HUDEP-2 (cell line): ENCODE measurements at regions not wholly inside any gene's neighbourhood (a gene's known extent, or its start where the extent isn't known, plus 50 kb on each side); places are given as distances from the start of the nearest gene placed in this dataset.
A peak's percentile ranks its signal among the peaks of the same experiment; 100 is the strongest.
"Not testable (repeated sequence)": the region's sequence is repeated elsewhere in the genome, so short reads cannot be mapped to it uniquely, and the experiment has no call there.

Experiments used
- DNase-seq, 76 experiments: peaks; one replicate each; lab custom pipeline; 2025; ENCODE audit not compliant: unreplicated experiment in 76 of 76; lab: John Stamatoyannopoulos, UW

DNA sequence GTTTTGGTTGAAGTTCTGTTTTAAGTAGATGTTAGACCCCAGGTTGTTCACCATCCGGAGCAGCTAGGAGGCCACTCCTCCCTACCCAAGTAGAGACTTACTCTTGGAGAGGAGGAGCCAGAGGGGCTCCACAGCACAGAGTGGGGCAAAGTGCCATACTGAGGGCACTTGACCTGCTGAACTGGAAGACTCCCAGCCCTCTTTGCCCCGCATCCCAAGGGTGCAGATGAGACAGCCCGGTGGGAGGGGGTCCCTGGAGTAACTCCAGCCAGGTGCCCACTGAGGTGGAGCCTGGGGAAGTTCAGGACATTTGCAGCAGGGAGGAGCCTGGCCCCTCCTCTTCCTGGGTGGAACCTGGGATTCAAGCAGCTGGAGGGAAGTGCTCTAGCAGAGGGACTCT is 102.1 kb upstream of the GPR6 start:
- DNase-seq, result peak in 1 of 76 experiments; percentile 15

- DNase-seq, result no peak
These were observed 100.8 kb upstream of the GPR6 start for GRCh38 chr6:109877028-109878004.

DNA sequence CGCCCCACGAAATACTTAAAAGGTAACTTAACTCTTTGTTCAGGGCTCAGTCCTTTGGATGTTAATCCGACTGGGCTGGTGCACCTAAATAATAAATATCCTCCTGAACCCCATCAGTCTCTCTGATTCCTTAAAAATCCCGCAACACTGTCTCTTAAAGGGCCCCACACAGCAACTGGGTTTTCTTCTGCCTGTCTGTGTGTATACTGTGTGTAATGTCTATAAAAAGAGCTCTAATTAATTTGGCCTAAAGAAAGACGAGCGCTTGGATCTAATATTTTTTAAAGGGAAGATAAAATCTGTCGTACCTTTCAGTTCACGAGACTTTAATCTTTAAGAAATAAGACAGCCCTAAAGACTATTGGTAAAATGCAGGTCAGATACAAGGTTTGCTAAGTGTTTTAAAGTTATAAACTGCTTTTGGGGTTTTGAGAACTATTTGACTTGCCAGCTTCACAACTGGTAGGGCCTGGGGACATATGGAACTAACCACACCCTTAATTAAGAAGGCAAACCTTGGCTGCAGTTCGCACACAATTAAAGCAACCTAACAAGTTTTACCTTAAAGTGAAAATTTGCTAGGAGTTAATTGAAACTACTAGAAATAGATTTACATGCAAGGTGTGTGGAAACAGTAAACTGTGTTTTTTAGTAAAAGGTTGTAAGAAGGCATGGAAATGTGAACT is 100.0 kb upstream of the GPR6 start:
- DNase-seq, result not testable (repeated sequence)

GRCh38 chr6:109879081-109879480 is 99.0 kb upstream of the GPR6 start:
- not testable (repeated sequence) for DNase-seq

GRCh38 chr6:109879521-109879920 is 98.6 kb upstream of the GPR6 start:
- no peak for DNase-seq

GRCh38 chr6:109881069-109881468 is 97.0 kb upstream of the GPR6 start:
- not testable (repeated sequence) for DNase-seq

GRCh38 chr6:109881953-109882490 is 96.1 kb upstream of the GPR6 start:
- not testable (repeated sequence) for DNase-seq

DNA sequence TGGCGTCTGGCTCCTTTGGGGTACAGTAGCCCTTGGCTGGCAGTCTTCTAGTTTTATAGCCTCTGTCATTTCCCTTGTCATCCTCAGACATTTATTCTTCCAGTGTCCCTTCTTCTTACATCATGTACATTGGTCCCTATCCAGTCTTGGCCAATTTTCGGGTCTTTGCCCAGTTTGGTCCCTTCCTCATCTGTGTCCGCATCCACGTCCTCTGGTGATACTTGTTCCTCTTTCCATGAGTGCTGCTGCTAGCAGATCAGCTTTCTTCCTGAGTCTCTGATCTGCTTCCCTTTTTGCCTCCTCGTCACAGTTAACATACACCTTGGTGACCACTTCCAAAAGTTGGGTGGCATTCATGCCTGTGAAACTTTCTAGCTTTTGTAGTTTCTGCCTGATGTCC is 86.2 kb upstream of the GPR6 start:
- no peak for DNase-seq

DNA sequence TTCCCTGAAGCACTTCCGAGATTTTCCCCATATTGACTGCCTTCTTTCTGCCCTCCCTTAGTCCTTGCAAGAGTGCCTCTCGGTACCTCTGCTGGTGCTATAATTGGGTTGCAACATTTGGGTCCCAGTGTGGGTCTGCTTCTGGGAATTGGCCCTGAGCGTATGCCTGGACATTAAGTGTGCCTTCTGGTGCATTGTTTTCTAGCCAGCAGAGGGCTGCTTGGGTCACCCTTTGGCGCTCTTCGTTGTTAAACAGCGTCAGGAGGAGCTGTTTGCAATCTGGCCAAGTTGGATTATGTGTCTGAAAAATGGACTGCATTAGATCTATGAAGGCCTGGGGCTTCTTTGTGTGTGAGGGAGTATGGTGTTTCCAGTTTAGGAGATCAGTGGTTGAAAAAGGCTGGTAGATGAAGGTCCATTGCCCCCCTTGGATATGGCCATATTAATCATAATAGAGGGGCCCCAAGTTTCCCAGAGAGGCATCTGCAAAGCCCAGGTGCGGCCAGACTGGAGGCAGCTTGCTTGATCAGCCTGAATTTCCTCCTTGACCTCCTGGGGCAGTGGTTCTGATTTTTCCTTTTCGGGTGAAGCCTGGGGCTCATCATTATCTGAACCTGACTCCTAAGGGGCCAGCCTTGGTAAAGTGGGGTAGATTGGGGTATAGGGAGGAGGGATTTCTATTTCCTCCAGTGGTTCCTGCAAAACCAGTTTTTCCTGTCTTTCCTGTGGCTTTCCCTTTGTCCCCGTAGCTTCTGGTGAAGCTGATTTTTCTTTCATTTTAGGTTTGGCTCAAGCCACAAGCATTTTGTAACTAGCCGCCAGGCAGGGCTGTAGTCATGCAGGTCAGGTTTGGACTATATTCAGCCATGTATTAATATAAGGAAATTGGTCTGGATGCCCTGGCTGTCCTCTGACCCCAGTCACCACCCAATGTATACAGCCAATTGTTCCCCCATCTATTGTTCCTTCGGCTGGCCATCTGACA is 85.4 kb upstream of the GPR6 start:
- peak in 2 of 76 experiments; percentile 14 to 34 for DNase-seq

DNA sequence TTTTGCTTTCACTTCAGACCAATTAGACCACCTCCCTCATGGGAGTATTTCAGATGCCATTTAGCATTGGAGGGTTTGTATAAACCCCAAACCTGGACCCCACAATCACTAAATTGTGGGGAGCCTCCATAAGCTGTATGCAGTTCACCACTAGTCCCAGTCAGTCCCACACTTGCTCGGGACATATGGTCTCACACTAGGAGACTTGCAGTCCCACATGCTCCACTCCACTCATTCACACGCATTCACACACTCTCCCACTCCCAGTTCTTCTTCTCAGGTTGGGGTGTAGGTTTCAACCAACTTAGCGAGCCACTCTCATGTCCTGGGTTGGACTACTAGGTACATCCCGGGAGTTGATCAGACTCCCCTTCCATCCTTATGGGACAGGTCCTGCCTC is 84.5 kb upstream of the GPR6 start:
- no peak for DNase-seq

GRCh38 chr6:109894181-109894580 is 83.9 kb upstream of the GPR6 start:
- DNase-seq, result no peak

- no peak for DNase-seq
These were observed 81.8 kb upstream of the GPR6 start for GRCh38 chr6:109896341-109896740.

GRCh38 chr6:109897025-109897424 is 81.1 kb upstream of the GPR6 start:
- DNase-seq, result no peak

GRCh38 chr6:109897561-109898080 is 80.5 kb upstream of the GPR6 start:
- DNase-seq, result no peak

DNA sequence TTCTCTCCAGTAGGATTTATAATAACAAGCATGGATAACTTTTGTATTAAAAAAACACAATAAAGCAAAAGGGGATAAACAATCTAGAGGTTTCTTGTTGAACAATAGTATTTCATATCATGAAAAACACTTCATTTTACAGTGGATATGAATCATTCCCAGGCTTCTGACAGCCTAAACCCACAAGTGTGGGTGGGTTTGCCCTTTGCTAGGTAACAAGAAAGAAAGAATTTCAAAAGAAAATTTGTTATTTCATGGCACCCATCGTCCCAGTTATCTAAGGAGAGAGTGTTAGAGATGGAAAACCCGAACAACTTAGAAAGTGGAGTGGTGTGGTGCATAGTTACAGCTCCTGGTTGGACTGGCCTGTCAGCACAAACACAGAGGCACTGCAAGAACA is 76.1 kb upstream of the GPR6 start:
- no peak for DNase-seq

DNA sequence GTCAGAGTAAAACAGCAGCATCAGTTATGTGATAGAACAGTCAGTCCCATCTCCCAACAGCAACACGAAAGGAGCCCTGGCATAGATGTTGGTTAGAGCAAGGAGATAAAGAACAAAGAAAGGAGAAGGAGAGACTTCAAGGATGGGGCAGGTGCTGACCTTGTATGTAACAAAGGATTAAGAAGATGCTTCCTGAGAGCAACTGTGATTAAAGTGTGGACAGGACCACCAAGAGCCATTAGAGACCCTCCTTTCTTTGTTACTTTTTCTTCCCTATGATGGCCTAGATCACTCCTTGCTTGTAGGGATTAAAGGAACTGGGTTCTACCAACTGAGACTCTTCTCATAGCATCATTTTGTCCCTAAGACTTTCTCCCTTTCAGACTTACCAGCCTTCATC is 75.2 kb upstream of the GPR6 start:
- DNase-seq, result no peak

DNA sequence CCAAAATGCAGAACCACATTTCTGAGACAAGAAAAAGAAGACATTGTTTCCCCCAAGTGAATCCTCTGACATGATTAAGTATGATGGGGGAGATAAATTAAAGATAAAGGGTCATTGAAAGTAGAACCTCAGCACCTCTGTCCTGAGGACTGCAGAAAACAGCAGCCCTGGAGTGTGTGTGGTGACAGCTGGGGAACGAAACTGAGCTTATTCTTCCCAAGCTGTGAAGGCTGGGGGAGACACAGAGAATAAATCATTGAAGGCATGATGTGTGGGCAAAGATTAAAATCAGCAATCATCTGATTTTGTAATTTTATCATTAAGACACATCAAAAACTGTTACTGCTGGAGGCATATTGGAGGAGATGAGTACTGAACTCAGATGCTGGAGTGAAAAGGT is 67.5 kb upstream of the GPR6 start:
- DNase-seq, result no peak

- DNase-seq, result peak in 17 of 76 experiments; percentile 3 to 58 (median 26)
These were observed 66.0 kb upstream of the GPR6 start for GRCh38 chr6:109912118-109912517.

- DNase-seq, result no peak
These were observed 65.2 kb upstream of the GPR6 start for GRCh38 chr6:109912952-109913351.

DNA sequence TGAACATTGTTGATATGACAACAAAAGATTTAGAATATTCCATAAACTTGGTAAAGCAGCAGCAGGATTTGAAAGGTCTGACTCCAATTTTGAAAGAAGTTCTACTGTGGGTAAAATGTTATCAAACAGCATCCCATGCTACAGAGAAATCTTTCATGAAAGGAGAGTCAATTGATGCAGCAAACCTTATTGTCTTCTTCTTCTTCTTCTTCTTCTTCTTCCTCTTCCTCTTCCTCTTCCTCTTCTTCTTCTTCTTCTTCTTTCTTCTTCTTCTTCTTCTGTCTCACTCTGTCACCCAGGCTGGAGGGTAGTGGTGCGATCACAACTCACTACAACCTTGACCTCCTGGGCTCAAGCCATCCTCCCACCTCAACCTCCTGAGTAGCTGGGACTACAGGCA is 62.4 kb upstream of the GPR6 start:
- DNase-seq, result not testable (repeated sequence)
